ENCODE measurements at regions not wholly inside any gene's neighbourhood (a gene's known extent, or its start where the extent isn't known, plus 50 kb on each side); places are given as distances from the start of the nearest gene placed in this dataset.

DNA sequence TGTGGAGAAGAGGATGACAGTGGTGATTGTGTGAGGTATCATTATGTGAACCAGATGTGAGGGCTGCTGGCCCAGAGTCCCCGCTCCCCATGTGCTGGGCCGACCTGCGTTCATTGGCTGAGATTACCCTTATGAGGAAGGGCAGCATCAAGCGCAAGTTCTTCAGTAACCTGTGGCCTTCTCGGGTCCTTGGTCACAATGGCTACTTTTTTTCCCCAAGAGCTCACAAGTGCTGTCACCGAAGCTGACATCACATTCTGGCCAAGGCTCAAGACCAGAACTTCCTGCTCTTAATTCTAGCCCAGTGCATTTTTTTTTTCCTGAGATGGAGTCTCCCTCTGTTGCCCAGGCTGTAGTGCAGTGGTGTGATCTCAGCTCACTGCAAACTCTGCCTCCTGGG lies 262.9 kb downstream of the RHOU start:
- H3K27me3 ChIP-seq (ENCODE audit: control insufficient read depth in 2 of 2, insufficient read depth in 2 of 2, low read length in 2 of 2): no peaks in the 10 kb centered on the region
- H3K4me1 ChIP-seq (ENCODE audit: control insufficient read depth in 1 of 2, insufficient read depth in 2 of 2, low read length in 2 of 2): peaks cover 20 to 28% of the 10 kb centered on the region in 2 donors
- no peak overlapping the region for H2AFZ ChIP-seq (ENCODE audit: insufficient read depth, low read depth, low read length, poor library complexity, severe bottlenecking)
- 86% methylated on average over 6 of the region's 6 CpGs for WGBS (ENCODE audit: insufficient coverage)
- Mint-ChIP-seq H3K27ac (peak overlapping the region in 5 of 7 donors; percentile 8 to 74 (median 34)), H3K9me3 (peaks cover 0 to 2% (median 0%) of the 10 kb centered on the region in 7 donors), H3K27me3 (ENCODE audit: low read depth in 3 of 3) (peaks cover 0 to 3% (median 0%) of the 10 kb centered on the region in 3 donors), H3K4me1 (peaks cover 53% of the 10 kb centered on the region), H3K4me3 (peak overlapping the region in 1 of 2 donors; percentile 37), H3K36me3 (no peaks in the 10 kb centered on the region)
- TF ChIP-seq, protein P1, sequence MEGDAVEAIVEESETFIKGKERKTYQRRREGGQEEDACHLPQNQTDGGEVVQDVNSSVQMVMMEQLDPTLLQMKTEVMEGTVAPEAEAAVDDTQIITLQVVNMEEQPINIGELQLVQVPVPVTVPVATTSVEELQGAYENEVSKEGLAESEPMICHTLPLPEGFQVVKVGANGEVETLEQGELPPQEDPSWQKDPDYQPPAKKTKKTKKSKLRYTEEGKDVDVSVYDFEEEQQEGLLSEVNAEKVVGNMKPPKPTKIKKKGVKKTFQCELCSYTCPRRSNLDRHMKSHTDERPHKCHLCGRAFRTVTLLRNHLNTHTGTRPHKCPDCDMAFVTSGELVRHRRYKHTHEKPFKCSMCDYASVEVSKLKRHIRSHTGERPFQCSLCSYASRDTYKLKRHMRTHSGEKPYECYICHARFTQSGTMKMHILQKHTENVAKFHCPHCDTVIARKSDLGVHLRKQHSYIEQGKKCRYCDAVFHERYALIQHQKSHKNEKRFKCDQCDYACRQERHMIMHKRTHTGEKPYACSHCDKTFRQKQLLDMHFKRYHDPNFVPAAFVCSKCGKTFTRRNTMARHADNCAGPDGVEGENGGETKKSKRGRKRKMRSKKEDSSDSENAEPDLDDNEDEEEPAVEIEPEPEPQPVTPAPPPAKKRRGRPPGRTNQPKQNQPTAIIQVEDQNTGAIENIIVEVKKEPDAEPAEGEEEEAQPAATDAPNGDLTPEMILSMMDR (IDR thresholded peaks at IDR 0.05): no peak
- no peak overlapping the region for H3K4me2 ChIP-seq (replicated peaks; ENCODE audit: extremely low read depth, low read length, poor library complexity, severe bottlenecking)
- no peaks in the 10 kb centered on the region for H3K79me2 ChIP-seq (ENCODE audit: insufficient read depth, low read length)
- DNase-seq: peak in 1 of 3 donors; percentile 29
- intact Hi-C loops (cut with micrococcal nuclease): loop anchor here in 1 of 2 donors (5.0 to 10.0 kb wide), 2 partner anchors 49 to 227 kb away; no protein-coding TSS in a partner anchor
- H3K27ac ChIP-seq (ENCODE audit: low read depth in 1 of 2, low read length in 2 of 2): no peak overlapping the region
- no peak overlapping the region for H3K9ac ChIP-seq (ENCODE audit: insufficient read depth, low read length, poor library complexity, severe bottlenecking)
- H3K4me3 ChIP-seq (replicated peaks in 1 of 3; ENCODE audit: low read depth in 2 of 3, low read length in 3 of 3): no peak overlapping the region
- H3K36me3 ChIP-seq (replicated peaks in 1 of 2; ENCODE audit: control insufficient read depth in 1 of 2, insufficient read depth in 2 of 2, low read length in 2 of 2): no peaks in the 10 kb centered on the region
- H4K20me1 ChIP-seq (ENCODE audit: insufficient read depth, low read length): no peaks in the 10 kb centered on the region
- no peaks in the 10 kb centered on the region for H3K9me3 ChIP-seq (replicated peaks in 1 of 2; ENCODE audit: control insufficient read depth in 1 of 2, insufficient read depth in 1 of 2, low read length in 2 of 2)

DNA sequence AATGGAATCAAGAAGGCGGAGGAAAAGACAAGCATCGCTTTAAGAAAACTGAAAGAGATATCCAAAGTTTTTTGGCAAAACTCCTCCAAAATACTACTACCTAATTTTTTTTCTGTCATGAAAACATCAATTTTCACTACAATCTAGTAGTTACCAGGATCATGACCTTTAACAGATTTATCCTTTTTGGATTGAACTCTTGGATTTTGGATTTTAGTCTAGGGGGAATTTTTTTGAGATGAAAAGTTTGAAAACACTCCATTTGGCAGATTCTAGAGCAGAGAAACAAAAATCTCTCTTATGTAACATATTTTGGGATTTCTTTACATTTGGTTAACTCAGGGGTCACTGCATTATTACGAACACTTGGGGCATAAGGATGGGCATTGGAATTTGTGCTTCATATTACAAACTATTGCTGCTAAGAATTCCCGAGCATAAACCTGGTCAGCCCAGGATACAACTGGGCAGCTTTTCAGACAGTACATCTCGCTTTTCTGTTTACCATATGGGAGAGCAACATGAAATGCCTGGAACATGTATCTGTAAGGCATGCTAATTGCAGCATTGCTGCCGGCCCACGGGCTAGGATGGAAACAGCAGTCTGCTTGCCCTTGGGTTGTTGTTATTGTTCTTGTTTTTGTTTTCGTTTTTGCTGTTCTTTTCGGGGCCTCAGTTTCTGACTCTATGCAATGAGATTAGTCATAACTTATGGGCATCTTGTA lies 264.3 kb downstream of the RHOU start:
- no peak overlapping the region for H2AFZ ChIP-seq (ENCODE audit: insufficient read depth, low read depth, low read length, poor library complexity, severe bottlenecking)
- no peak for DNase-seq
- no peak overlapping the region for H3K4me2 ChIP-seq (replicated peaks; ENCODE audit: extremely low read depth, low read length, poor library complexity, severe bottlenecking)
- intact Hi-C loops (cut with micrococcal nuclease): loop anchor here in 1 of 2 donors (5.0 to 10.0 kb wide), 2 partner anchors 48 to 225 kb away; no protein-coding TSS in a partner anchor
- H3K9ac ChIP-seq (ENCODE audit: insufficient read depth, low read length, poor library complexity, severe bottlenecking): no peak overlapping the region
- no peaks in the 10 kb centered on the region for H3K27me3 ChIP-seq (ENCODE audit: control insufficient read depth in 2 of 2, insufficient read depth in 2 of 2, low read length in 2 of 2)
- WGBS (ENCODE audit: insufficient coverage): 91% methylated on average over 5 of the region's 9 CpGs
- no peak overlapping the region for H3K4me3 ChIP-seq (replicated peaks in 1 of 3; ENCODE audit: low read depth in 2 of 3, low read length in 3 of 3)
- Mint-ChIP-seq H3K36me3 (no peaks in the 10 kb centered on the region), H3K9me3 (peaks cover 0 to 2% (median 0%) of the 10 kb centered on the region in 7 donors), H3K4me3 (no peak overlapping the region), H3K27me3 (ENCODE audit: low read depth in 3 of 3) (peaks cover 0 to 4% (median 0%) of the 10 kb centered on the region in 3 donors), H3K27ac (peak overlapping the region in 1 of 7 donors; percentile 61), H3K4me1 (peaks cover 43% of the 10 kb centered on the region)
- no peaks in the 10 kb centered on the region for H3K36me3 ChIP-seq (replicated peaks in 1 of 2; ENCODE audit: control insufficient read depth in 1 of 2, insufficient read depth in 2 of 2, low read length in 2 of 2)
- peaks cover 16 to 18% of the 10 kb centered on the region in 2 donors for H3K4me1 ChIP-seq (ENCODE audit: control insufficient read depth in 1 of 2, insufficient read depth in 2 of 2, low read length in 2 of 2)
- H4K20me1 ChIP-seq (ENCODE audit: insufficient read depth, low read length): no peaks in the 10 kb centered on the region
- TF ChIP-seq, protein P1 (IDR thresholded peaks at IDR 0.05): no peak
- H3K9me3 ChIP-seq (replicated peaks in 1 of 2; ENCODE audit: control insufficient read depth in 1 of 2, insufficient read depth in 1 of 2, low read length in 2 of 2): no peaks in the 10 kb centered on the region
- no peak overlapping the region for H3K27ac ChIP-seq (ENCODE audit: low read depth in 1 of 2, low read length in 2 of 2)
- H3K79me2 ChIP-seq (ENCODE audit: insufficient read depth, low read length): no peaks in the 10 kb centered on the region

Data from CD14-positive monocyte (primary cell).